Esophagus squamous epithelium (tissue), 5 donors: ENCODE measurements at regions not wholly inside any gene's neighbourhood (a gene's known extent, or its start where the extent isn't known, plus 50 kb on each side); places are given as distances from the start of the nearest gene placed in this dataset.

Experiments used
- DNase-seq: peaks from one replicate; lab custom pipeline; 2025; lab: John Stamatoyannopoulos, UW
- H3K27ac ChIP-seq, 4 donors: fragments of 200-600 bp; sonication (generic); one replicate each; pipeline ENCODE4 v1.5.1; 2016 to 2019; ENCODE audit warnings: mild to moderate bottlenecking in 1 of 4
- H3K27me3 ChIP-seq, 4 donors: fragments of 200-600 bp; sonication (generic); 1 replicate in 3 of 4; 2 replicates in 1 of 4; pipeline versions ENCODE4 v1.5.1 to v1.6.0; 2017 to 2021; ENCODE audit warnings: antibody characterized with exemption in 1 of 4
- H3K36me3 ChIP-seq, 3 donors: fragments of 200-600 bp; sonication (generic); one replicate each; pipeline ENCODE4 v1.5.1; 2016 to 2019
- H3K4me1 ChIP-seq, 3 donors: fragments of 200-600 bp; sonication (generic); one replicate each; pipeline ENCODE4 v1.5.1; 2017 to 2019
- H3K4me3 ChIP-seq, 4 donors: fragments of 200-600 bp; sonication (generic); 1 replicate in 3 of 4; 2 replicates in 1 of 4; pipeline ENCODE4 v1.5.1; 2016 to 2019; ENCODE audit warnings: mild to moderate bottlenecking in 2 of 4, moderate library complexity in 1 of 4
- H3K9me3 ChIP-seq, 3 donors: fragments of 200-600 bp; sonication (generic); one replicate each; pipeline ENCODE4 v1.5.1; 2016 to 2019
- POLR2A ChIP-seq, 4 donors: fragments of 450-650 bp; IDR thresholded peaks; one replicate each; pipeline ENCODE4 v1.6.1; 2017; ENCODE audit warnings: antibody characterized with exemption in 4 of 4, mild to moderate bottlenecking in 4 of 4, moderate library complexity in 3 of 4
- WGBS, 2 donors: methylation state at CpG; one replicate each; pipeline ENCODE4 v1.1.5; 2018; 5-methylcytosine and 5-hydroxymethylcytosine counted together
- intact Hi-C: fragments of 100-400 bp; cut with DNase I; formaldehyde crosslinking; loops from one replicate; pipeline ENCODE4 v1.15.0; 2022
- TF ChIP-seq, protein P1 (sequence below), 6 experiments: fragments of 450-650 bp in 4 of 6; fragments of 200-600 bp in 2 of 6; sonication (generic) in 2 of 6; IDR thresholded peaks; one replicate each; pipeline ENCODE4 v1.5.1; 2016 to 2019; ENCODE audit warnings: antibody characterized with exemption in 6 of 6, mild to moderate bottlenecking in 4 of 6, moderate library complexity in 4 of 6
- donor health status: DM: yes; HTN: yes; CAD: no.

DNA sequence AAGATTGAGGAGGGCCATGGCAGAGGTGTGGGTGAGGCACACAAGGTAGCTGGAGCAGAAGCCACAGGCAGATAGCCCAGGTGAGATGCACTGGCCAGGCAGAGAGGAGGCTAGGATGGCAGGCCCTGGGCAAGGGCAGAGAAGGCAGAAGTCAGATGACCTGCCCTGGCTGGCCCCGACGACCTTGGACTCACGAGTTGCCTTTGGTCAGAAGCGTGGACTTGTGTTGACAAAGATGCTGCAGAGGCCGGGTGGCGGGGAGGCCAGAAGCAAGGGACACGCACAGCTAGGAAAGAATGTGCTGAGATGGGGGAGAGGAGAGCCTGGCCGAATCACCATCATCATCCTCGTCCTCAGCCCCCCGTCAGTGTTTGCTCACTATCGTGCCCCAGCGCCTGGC lies 123.7 kb downstream of the RBFOX3 start:
- 78 to 80% methylated on average over 11 to 12 of the region's 12 CpGs for WGBS, 2 donors
- no peaks in the 10 kb centered on the region for H3K9me3 ChIP-seq
- intact Hi-C loops: no loop called here
- no peak for TF ChIP-seq POLR2A (IDR thresholded peaks at IDR 0.05)
- TF ChIP-seq, protein P1, sequence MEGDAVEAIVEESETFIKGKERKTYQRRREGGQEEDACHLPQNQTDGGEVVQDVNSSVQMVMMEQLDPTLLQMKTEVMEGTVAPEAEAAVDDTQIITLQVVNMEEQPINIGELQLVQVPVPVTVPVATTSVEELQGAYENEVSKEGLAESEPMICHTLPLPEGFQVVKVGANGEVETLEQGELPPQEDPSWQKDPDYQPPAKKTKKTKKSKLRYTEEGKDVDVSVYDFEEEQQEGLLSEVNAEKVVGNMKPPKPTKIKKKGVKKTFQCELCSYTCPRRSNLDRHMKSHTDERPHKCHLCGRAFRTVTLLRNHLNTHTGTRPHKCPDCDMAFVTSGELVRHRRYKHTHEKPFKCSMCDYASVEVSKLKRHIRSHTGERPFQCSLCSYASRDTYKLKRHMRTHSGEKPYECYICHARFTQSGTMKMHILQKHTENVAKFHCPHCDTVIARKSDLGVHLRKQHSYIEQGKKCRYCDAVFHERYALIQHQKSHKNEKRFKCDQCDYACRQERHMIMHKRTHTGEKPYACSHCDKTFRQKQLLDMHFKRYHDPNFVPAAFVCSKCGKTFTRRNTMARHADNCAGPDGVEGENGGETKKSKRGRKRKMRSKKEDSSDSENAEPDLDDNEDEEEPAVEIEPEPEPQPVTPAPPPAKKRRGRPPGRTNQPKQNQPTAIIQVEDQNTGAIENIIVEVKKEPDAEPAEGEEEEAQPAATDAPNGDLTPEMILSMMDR (IDR thresholded peaks at IDR 0.05): no peak
- no peaks in the 10 kb centered on the region for H3K36me3 ChIP-seq
- peaks cover 0 to 57% (median 0%) of the 10 kb centered on the region in 4 donors for H3K27me3 ChIP-seq
- no peaks in the 10 kb centered on the region for H3K4me1 ChIP-seq
- no peak overlapping the region for H3K27ac ChIP-seq
- H3K4me3 ChIP-seq: no peak overlapping the region
- no peak for DNase-seq

- DNase-seq: no peak
- no peak overlapping the region for H3K27ac ChIP-seq
- no peaks in the 10 kb centered on the region for H3K9me3 ChIP-seq
- 21% methylated on average over 4 of the region's 17 CpGs; no CpG with 5 or more reads in 1 of the 2 donors for WGBS, 2 donors
- intact Hi-C loops: no loop called here
- H3K4me3 ChIP-seq: no peak overlapping the region
- H3K27me3 ChIP-seq: peaks cover 0 to 69% (median 0%) of the 10 kb centered on the region in 4 donors
- H3K36me3 ChIP-seq: no peaks in the 10 kb centered on the region
- no peaks in the 10 kb centered on the region for H3K4me1 ChIP-seq
- TF ChIP-seq POLR2A (IDR thresholded peaks at IDR 0.05): no peak
- TF ChIP-seq, protein P1 (IDR thresholded peaks at IDR 0.05): no peak
Measured at GRCh38 chr17:79485991-79486390, 124.9 kb downstream of the RBFOX3 start.

- H3K27ac ChIP-seq: no peak overlapping the region
- no peak overlapping the region for H3K4me3 ChIP-seq
- no peaks in the 10 kb centered on the region for H3K9me3 ChIP-seq
- peaks cover 0 to 74% (median 0%) of the 10 kb centered on the region in 4 donors for H3K27me3 ChIP-seq
- no peak for DNase-seq
- WGBS, 2 donors: 0 to 39% methylated on average over 1 to 3 of the region's 22 CpGs
- TF ChIP-seq, protein P1 (IDR thresholded peaks at IDR 0.05): no peak
- no peak for TF ChIP-seq POLR2A (IDR thresholded peaks at IDR 0.05)
- intact Hi-C loops: no loop called here
- H3K36me3 ChIP-seq: no peaks in the 10 kb centered on the region
- H3K4me1 ChIP-seq: no peaks in the 10 kb centered on the region
Measured at GRCh38 chr17:79485419-79485985, 125.3 kb downstream of the RBFOX3 start.

- intact Hi-C loops: no loop called here
- H3K27ac ChIP-seq: no peak overlapping the region
- no peaks in the 10 kb centered on the region for H3K36me3 ChIP-seq
- no peak for DNase-seq
- H3K4me1 ChIP-seq: no peaks in the 10 kb centered on the region
- TF ChIP-seq POLR2A (IDR thresholded peaks at IDR 0.05): no peak
- TF ChIP-seq, protein P1 (IDR thresholded peaks at IDR 0.05): no peak
- WGBS, 2 donors: 50 to 73% methylated on average over 6 to 7 of the region's 11 CpGs
- H3K9me3 ChIP-seq: no peaks in the 10 kb centered on the region
- peaks cover 0 to 80% (median 0%) of the 10 kb centered on the region in 4 donors for H3K27me3 ChIP-seq
- no peak overlapping the region for H3K4me3 ChIP-seq
Measured at GRCh38 chr17:79484600-79485418, 126.0 kb downstream of the RBFOX3 start.

GRCh38 chr17:79483842-79484241 lies 127.0 kb downstream of the RBFOX3 start:
- no peak for TF ChIP-seq POLR2A (IDR thresholded peaks at IDR 0.05)
- TF ChIP-seq, protein P1 (IDR thresholded peaks at IDR 0.05): no peak
- intact Hi-C loops: no loop called here

More at GRCh38 chr17:79483842-79484241, 127.0 kb downstream of the RBFOX3 start:
- Histone ChIP-seq H3K4me3 (no peak overlapping the region), H3K36me3 (no peaks in the 10 kb centered on the region), H3K4me1 (no peaks in the 10 kb centered on the region), H3K27ac (no peak overlapping the region), H3K9me3 (no peaks in the 10 kb centered on the region), H3K27me3 (peaks cover 0 to 86% (median 0%) of the 10 kb centered on the region in 4 donors)
- DNase-seq: no peak
- WGBS, 2 donors: 26 to 38% methylated on average over 4 to 5 of the region's 5 CpGs
